Testis (tissue), 2 donors: ENCODE measurements at regions not wholly inside any gene's neighbourhood (a gene's known extent, or its start where the extent isn't known, plus 50 kb on each side); places are given as distances from the start of the nearest gene placed in this dataset.

Source experiments
- DNase-seq: peaks from one replicate; pipeline ENCODE4 v3.0.0-alpha.2; 2019
- H3K27ac ChIP-seq, 2 donors: fragments of 200-600 bp; sonication (generic); one replicate each; pipeline ENCODE4 v1.5.1; 2019
- H3K27me3 ChIP-seq: fragments of 200-600 bp; sonication (generic); one replicate; pipeline ENCODE4 v1.5.1; 2019
- H3K36me3 ChIP-seq: fragments of 200-600 bp; sonication (generic); one replicate; pipeline ENCODE4 v1.5.1; 2017; ENCODE audit warnings: low read depth; ENCODE audit errors: missing control alignments
- H3K4me1 ChIP-seq: fragments of 200-600 bp; sonication (generic); one replicate; pipeline ENCODE4 v1.5.1; 2019
- H3K4me3 ChIP-seq, 2 donors: fragments of 200-600 bp; sonication (generic); one replicate each; pipeline ENCODE4 v1.5.1; 2017 to 2019
- H3K9me3 ChIP-seq: fragments of 200-600 bp; sonication (generic); one replicate; pipeline ENCODE4 v1.5.1; 2017
- CTCF ChIP-seq, 3 experiments: fragments of 450-650 bp in 2 of 3; fragments of 200-600 bp in 1 of 3; sonication (generic) in 1 of 3; IDR thresholded peaks; one replicate each; pipeline ENCODE4 v1.5.1; 2016 to 2019; ENCODE audit warnings: antibody characterized with exemption in 3 of 3, mild to moderate bottlenecking in 2 of 3, moderate library complexity in 1 of 3
- POLR2A ChIP-seq: fragments of 450-650 bp; IDR thresholded peaks from one replicate; pipeline ENCODE4 v1.6.1; 2017; ENCODE audit warnings: antibody characterized with exemption, mild to moderate bottlenecking, moderate library complexity
- WGBS, 2 donors: methylation state at CpG; one replicate each; pipeline ENCODE4 v1.1.5; 2018; 5-methylcytosine and 5-hydroxymethylcytosine counted together
- intact Hi-C: fragments of 100-400 bp; cut with DNase I; formaldehyde crosslinking; loops from one replicate; pipeline ENCODE4 v1.15.1; 2023; ENCODE audit warnings: low total_unique reads

GRCh38 chr22:49637255-49637760, 190.4 kb downstream of the BRD1 start:
- 88 to 95% methylated on average over 8 to 28 of the region's 28 CpGs for WGBS, 2 donors
- DNase-seq: no peak
- H3K27me3 ChIP-seq: no peaks in the 10 kb centered on the region
- H3K4me1 ChIP-seq: peaks cover 8% of the 10 kb centered on the region
- TF ChIP-seq POLR2A (no peak), CTCF (IDR thresholded peaks at IDR 0.05) (no peak)
- intact Hi-C loops: no loop called here
- H3K27ac ChIP-seq: no peak overlapping the region
- no peaks in the 10 kb centered on the region for H3K9me3 ChIP-seq
- H3K36me3 ChIP-seq: no peaks in the 10 kb centered on the region
- no peak overlapping the region for H3K4me3 ChIP-seq

GRCh38 chr22:49636649-49637048, 191.0 kb downstream of the BRD1 start:
- no peak for DNase-seq
- WGBS, 2 donors: 84 to 95% methylated on average over 6 to 17 of the region's 17 CpGs
- no peak overlapping the region for H3K4me3 ChIP-seq
- no peak overlapping the region for H3K27ac ChIP-seq
- intact Hi-C loops: no loop called here
- H3K36me3 ChIP-seq: no peaks in the 10 kb centered on the region
- no peak for TF ChIP-seq CTCF (IDR thresholded peaks at IDR 0.05)
- no peak for TF ChIP-seq POLR2A
- H3K27me3 ChIP-seq: no peaks in the 10 kb centered on the region
- peaks cover 11% of the 10 kb centered on the region for H3K4me1 ChIP-seq
- H3K9me3 ChIP-seq: no peaks in the 10 kb centered on the region

- no peak for TF ChIP-seq CTCF (IDR thresholded peaks at IDR 0.05)
- TF ChIP-seq POLR2A: no peak
- WGBS, 2 donors: 73 to 89% methylated on average over 3 to 10 of the region's 10 CpGs
Observed at GRCh38 chr22:49636214-49636613, 191.5 kb downstream of the BRD1 start.

GRCh38 chr22:49634006-49634772, 193.5 kb downstream of the BRD1 start:
- Histone ChIP-seq H3K27me3 (no peaks in the 10 kb centered on the region), H3K4me1 (peaks cover 11% of the 10 kb centered on the region), H3K27ac (no peak overlapping the region), H3K4me3 (no peak overlapping the region), H3K9me3 (no peaks in the 10 kb centered on the region), H3K36me3 (no peaks in the 10 kb centered on the region)
- intact Hi-C loops: no loop called here
- TF ChIP-seq POLR2A (no peak), CTCF (IDR thresholded peaks at IDR 0.05) (no peak)
- peak; percentile 89 for DNase-seq
- 65 to 74% methylated on average over 9 to 22 of the region's 22 CpGs for WGBS, 2 donors

More at GRCh38 chr22:49636214-49636613, 191.5 kb downstream of the BRD1 start:
- Histone ChIP-seq H3K27me3 (no peaks in the 10 kb centered on the region), H3K4me3 (no peak overlapping the region), H3K9me3 (no peaks in the 10 kb centered on the region), H3K4me1 (peaks cover 11% of the 10 kb centered on the region), H3K27ac (no peak overlapping the region), H3K36me3 (no peaks in the 10 kb centered on the region)
- intact Hi-C loops: no loop called here
- no peak for DNase-seq

GRCh38 chr22:49633010-49633324, 194.7 kb downstream of the BRD1 start:
- H3K27me3 ChIP-seq: no peaks in the 10 kb centered on the region
- intact Hi-C loops: no loop called here
- H3K4me1 ChIP-seq: peaks cover 14% of the 10 kb centered on the region
- H3K27ac ChIP-seq: no peak overlapping the region
- H3K9me3 ChIP-seq: no peaks in the 10 kb centered on the region
- no peak for DNase-seq
- no peak overlapping the region for H3K4me3 ChIP-seq
- no peak for TF ChIP-seq POLR2A
- no peak for TF ChIP-seq CTCF (IDR thresholded peaks at IDR 0.05)
- 46 to 73% methylated on average over 4 to 11 of the region's 12 CpGs for WGBS, 2 donors
- no peaks in the 10 kb centered on the region for H3K36me3 ChIP-seq
